HepG2 (cell line): ENCODE measurements at regions not wholly inside any gene's neighbourhood (a gene's known extent, or its start where the extent isn't known, plus 50 kb on each side); places are given as distances from the start of the nearest gene placed in this dataset.

Experiments used
- ATAC-seq: fragments of 200-7000 bp; cut with Tn5 transposase; 3 replicates; pipeline ENCODE4 v1.9.1; 2020; ENCODE audit warnings: mild to moderate bottlenecking, moderate library complexity
- BruUV-seq: library from RNA; stranded (reverse); fragments of 400-500 nt; replicated peaks from 2 replicates; lab custom pipeline; 2021; lab: Mats Ljungman, UMichigan
- CTCF ChIA-PET: fragments of 300-600 bp; formaldehyde crosslinking; extraction: SDS; loops from one replicate; lab custom pipeline; 2021; ENCODE audit warnings: low total read pairs, inconsistent platforms, low intra/inter-chr PET ratio; lab: Yijun Ruan, JAX
- POLR2A ChIA-PET: fragments of 350-600 bp; sonication (Branson Sonifier 250); formaldehyde crosslinking; loops from one replicate; lab custom pipeline; 2020; ENCODE audit warnings: antibody characterized with exemption, inconsistent platforms; lab: Yijun Ruan, JAX
- DNase-seq: peaks from one replicate; pipeline ENCODE4 v3.0.0-alpha.2; 2015; ENCODE audit warnings: low spot score
- FAIRE-seq: peaks from 3 replicates; lab custom pipeline; 2011; peaks lifted over from hg19 to GRCh38; lab: Jason Lieb, UNC
- H2AFZ ChIP-seq: one replicate; pipeline ENCODE4 v1.6.1; 2011; ENCODE audit warnings: low read length, inconsistent platforms
- H3K27ac ChIP-seq: fragments of 300-600 bp; 3 replicates; pipeline ENCODE4 v1.8.0; 2011; ENCODE audit warnings: mixed run types, mild to moderate bottlenecking, mixed read lengths, low read length, inconsistent platforms; ENCODE audit not compliant: insufficient read depth; ENCODE audit errors: extremely low read length
- H3K27me3 ChIP-seq, 2 experiments: fragments of 200-600 bp in 1 of 2; 2 replicates in 1 of 2; 3 replicates in 1 of 2; pipeline versions ENCODE4 v1.6.0 to v1.8.0; 2011; ENCODE audit warnings: low read length in 2 of 2, mild to moderate bottlenecking in 2 of 2, moderate library complexity in 2 of 2, inconsistent platforms in 1 of 2; ENCODE audit not compliant: insufficient read depth in 2 of 2, control insufficient read depth in 1 of 2
- H3K36me3 ChIP-seq, 2 experiments: fragments of 200-600 bp in 1 of 2; replicated peaks in 1 of 2; 2 replicates in 1 of 2; 3 replicates in 1 of 2; pipeline versions ENCODE4 v1.5.1 to v1.8.0; 2011; ENCODE audit warnings: low read length in 2 of 2, inconsistent platforms in 1 of 2; ENCODE audit not compliant: insufficient read depth in 2 of 2, control insufficient read depth in 1 of 2
- H3K4me1 ChIP-seq: 2 replicates; pipeline ENCODE4 v1.5.1; 2012; ENCODE audit warnings: low read length, inconsistent platforms; ENCODE audit not compliant: insufficient read depth
- H3K4me2 ChIP-seq: 2 replicates; pipeline ENCODE4 v1.6.0; 2011; ENCODE audit warnings: low read depth, low read length, inconsistent platforms
- H3K4me3 ChIP-seq, 3 experiments: fragments of 200-600 bp in 1 of 3; sonication (generic), shearing (Covaris generic) in 1 of 3; replicated peaks in 1 of 3; 2 replicates each; pipeline ENCODE4 v1.5.1; 2011 to 2016; ENCODE audit warnings: low read length in 3 of 3, inconsistent platforms in 2 of 3, low read depth in 2 of 3, mild to moderate bottlenecking in 2 of 3, control low read depth in 1 of 3, mixed read lengths in 1 of 3; ENCODE audit not compliant: insufficient read depth in 1 of 3
- H3K79me2 ChIP-seq: one replicate; pipeline ENCODE4 v1.6.1; 2011; ENCODE audit warnings: low read length, inconsistent platforms; ENCODE audit not compliant: insufficient read depth
- H3K9ac ChIP-seq: 2 replicates; pipeline ENCODE4 v1.6.0; 2011; ENCODE audit warnings: mild to moderate bottlenecking, low read depth, low read length, inconsistent platforms; ENCODE audit not compliant: insufficient read depth
- H3K9me3 ChIP-seq: 2 replicates; pipeline ENCODE4 v1.5.1; 2012; ENCODE audit warnings: mild to moderate bottlenecking, low read length
- H4K20me1 ChIP-seq: 2 replicates; pipeline ENCODE4 v1.6.0; 2011; ENCODE audit warnings: inconsistent platforms, mild to moderate bottlenecking, low read length, moderate library complexity; ENCODE audit not compliant: insufficient read depth
- CBX2 ChIP-seq, 2 experiments: fragments of 200-600 bp in 1 of 2; sonication (generic); formaldehyde crosslinking in 1 of 2; IDR thresholded peaks; 2 replicates each; pipeline versions ENCODE4 v1.7.0 to v1.8.1; 2018 to 2022; ENCODE audit warnings: low read depth in 2 of 2, low read length in 1 of 2, mild to moderate bottlenecking in 1 of 2, missing genetic modification reagents in 1 of 2
- CREB1 ChIP-seq, 2 experiments: fragments of 450-650 bp in 1 of 2; IDR thresholded peaks; 2 replicates each; pipeline ENCODE4 v1.6.1; 2016 to 2017; ENCODE audit warnings: control low read depth in 1 of 2, mild to moderate bottlenecking in 1 of 2, missing compliant biosample characterization in 1 of 2, missing genetic modification characterization in 1 of 2
- FOXA3 ChIP-seq: IDR thresholded peaks from 2 replicates; pipeline ENCODE4 v1.6.1; 2016; ENCODE audit warnings: missing genetic modification reagents, missing compliant biosample characterization
- PHB2 ChIP-seq: fragments of 450-650 bp; IDR thresholded peaks from 2 replicates; pipeline ENCODE4 v1.6.1; 2018; ENCODE audit not compliant: partially characterized antibody
- RBFOX2 ChIP-seq: fragments of 200-400 bp; formaldehyde crosslinking; IDR thresholded peaks from 2 replicates; pipeline ENCODE4 v1.6.1; 2017; ENCODE audit warnings: low read depth, mild to moderate bottlenecking, low read length
- RBM39 ChIP-seq: fragments of 200-400 bp; formaldehyde crosslinking; IDR thresholded peaks from one replicate; pipeline ENCODE4 v1.6.1; 2018; ENCODE audit warnings: antibody characterized with exemption, mild to moderate bottlenecking, low read depth, low read length; ENCODE audit not compliant: poor library complexity, severe bottlenecking
- SNAPC2 ChIP-seq: sonication (generic); formaldehyde crosslinking; IDR thresholded peaks from 2 replicates; pipeline ENCODE4 v1.8.1; 2022; ENCODE audit warnings: mild to moderate bottlenecking, missing genetic modification reagents
- ZFP62 ChIP-seq: sonication (generic); formaldehyde crosslinking; IDR thresholded peaks from 2 replicates; pipeline ENCODE4 v1.4.0; 2020; ENCODE audit warnings: missing genetic modification reagents
- ZNF512 ChIP-seq: sonication (generic); formaldehyde crosslinking; IDR thresholded peaks from 2 replicates; pipeline ENCODE4 v1.4.0; 2020; ENCODE audit warnings: mild to moderate bottlenecking, missing genetic modification reagents
- ZNF567 ChIP-seq: sonication (generic); formaldehyde crosslinking; IDR thresholded peaks from 2 replicates; pipeline ENCODE4 v1.8.1; 2023; ENCODE audit warnings: mild to moderate bottlenecking, missing genetic modification reagents, borderline replicate concordance
- WGBS: methylation state at CpG from one replicate; pipeline ENCODE4 v1.1.6; 2017; ENCODE audit warnings: low lambda C conversion rate; 5-methylcytosine and 5-hydroxymethylcytosine counted together
- in situ Hi-C: cut with HindIII; loops from 2 replicates; pipeline ENCODE4 v1.10.0; 2017; ENCODE audit warnings: low pct_unique_long_range_greater_than_20kb; ENCODE audit not compliant: extremely low pct_ligation_motif_present
- intact Hi-C: fragments of 100-400 bp; cut with micrococcal nuclease; formaldehyde crosslinking; loops from one replicate; pipeline ENCODE4 v1.10.0; 2022; ENCODE audit not compliant: unreplicated experiment
- TF ChIP-seq, protein P1 (sequence below): sonication (generic); formaldehyde crosslinking; IDR thresholded peaks from 2 replicates; pipeline ENCODE4 v1.5.0; 2020; ENCODE audit warnings: missing genetic modification reagents

GRCh38 chr2:126752876-126753275 lies 96.9 kb downstream of the GYPC start:
- H3K27me3 ChIP-seq: peaks cover 2 to 7% of the 10 kb centered on the region in 2 experiments; a peak in 2 of 5 replicates
- DNase-seq (no peak), FAIRE-seq (no peak), ATAC-seq (no peak; the same call in 2 of the 3 replicates)
- H3K4me3 ChIP-seq: no peak overlapping the region
- BruUV-seq: no TSS peak
- no peaks in the 10 kb centered on the region for H3K36me3 ChIP-seq
- no peak for TF ChIP-seq ZNF567 (CRISPR knock-in tag)
- no peak for TF ChIP-seq RBM39
- TF ChIP-seq PHB2: no peak
- no peak for TF ChIP-seq RBFOX2
- no peak for TF ChIP-seq ZFP62 (CRISPR knock-in tag)
- TF ChIP-seq, protein P1, sequence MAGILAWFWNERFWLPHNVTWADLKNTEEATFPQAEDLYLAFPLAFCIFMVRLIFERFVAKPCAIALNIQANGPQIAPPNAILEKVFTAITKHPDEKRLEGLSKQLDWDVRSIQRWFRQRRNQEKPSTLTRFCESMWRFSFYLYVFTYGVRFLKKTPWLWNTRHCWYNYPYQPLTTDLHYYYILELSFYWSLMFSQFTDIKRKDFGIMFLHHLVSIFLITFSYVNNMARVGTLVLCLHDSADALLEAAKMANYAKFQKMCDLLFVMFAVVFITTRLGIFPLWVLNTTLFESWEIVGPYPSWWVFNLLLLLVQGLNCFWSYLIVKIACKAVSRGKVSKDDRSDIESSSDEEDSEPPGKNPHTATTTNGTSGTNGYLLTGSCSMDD: no peak
- TF ChIP-seq FOXA3 (CRISPR knock-in tag): no peak
- TF ChIP-seq CBX2 (IDR thresholded peaks at IDR 0.05; ENCODE audit: low read depth, low read length): no peak
- TF ChIP-seq CBX2 (CRISPR knock-in tag; IDR thresholded peaks at IDR 0.05; ENCODE audit: low read depth): no peak
- no peak for TF ChIP-seq CREB1 (IDR thresholded peaks at IDR 0.05)
- TF ChIP-seq CREB1 (CRISPR knock-in tag; IDR thresholded peaks at IDR 0.05): no peak
- no peak for TF ChIP-seq SNAPC2 (CRISPR knock-in tag)
- no peak for TF ChIP-seq ZNF512 (CRISPR knock-in tag)
- H3K9ac ChIP-seq: no peak overlapping the region
- H3K4me2 ChIP-seq: no peak overlapping the region
- H2AFZ ChIP-seq: no peak overlapping the region
- H3K27ac ChIP-seq: no peak overlapping the region
- H3K4me1 ChIP-seq: no peaks in the 10 kb centered on the region
- 11% methylated on average over 3 of the region's 4 CpGs for WGBS
- ChIA-PET CTCF (no interaction called here), POLR2A (no interaction called here)
- in situ Hi-C loops: loop anchor here (25.0 kb wide), 1 partner anchor 991 kb away; no protein-coding TSS in a partner anchor
- no peaks in the 10 kb centered on the region for H4K20me1 ChIP-seq
- no peaks in the 10 kb centered on the region for H3K9me3 ChIP-seq
- intact Hi-C loops: no loop called here
- no peaks in the 10 kb centered on the region for H3K79me2 ChIP-seq
